GM21447 (cell line): ENCODE measurements at regions not wholly inside any gene's neighbourhood (a gene's known extent, or its start where the extent isn't known, plus 50 kb on each side); places are given as distances from the start of the nearest gene placed in this dataset.

Experiments
- ATAC-seq: cut with Tn5 transposase; IDR thresholded peaks from one replicate; pipeline ENCODE4 v1.9.1; 2021; ENCODE audit not compliant: unreplicated experiment

- no peak for ATAC-seq
These were observed 90.2 kb upstream of the KCNMB2 start for GRCh38 chr3:178446059-178446458.

- ATAC-seq, result no peak
These were observed 85.8 kb upstream of the KCNMB2 start for GRCh38 chr3:178450476-178450875.

- ATAC-seq, result no peak
These were observed 84.4 kb upstream of the KCNMB2 start for GRCh38 chr3:178451799-178452198.

- no peak for ATAC-seq
These were observed 81.5 kb upstream of the KCNMB2 start for GRCh38 chr3:178454726-178455125.

- ATAC-seq, result no peak
These were observed 81.0 kb upstream of the KCNMB2 start for GRCh38 chr3:178455226-178455625.

- ATAC-seq, result no peak
These were observed 80.3 kb upstream of the KCNMB2 start for GRCh38 chr3:178455946-178456345.

GRCh38 chr3:178456621-178457285 is 79.5 kb upstream of the KCNMB2 start:
- ATAC-seq, result no peak

- no peak for ATAC-seq
These were observed 78.7 kb upstream of the KCNMB2 start for GRCh38 chr3:178457511-178457910.

- no peak for ATAC-seq
These were observed 77.8 kb upstream of the KCNMB2 start for GRCh38 chr3:178458313-178459037.

- ATAC-seq, result no peak
These were observed 77.2 kb upstream of the KCNMB2 start for GRCh38 chr3:178459038-178459410.

GRCh38 chr3:178465260-178466180 is 70.7 kb upstream of the KCNMB2 start:
- ATAC-seq, result no peak

- no peak for ATAC-seq
These were observed 63.3 kb upstream of the KCNMB2 start for GRCh38 chr3:178472941-178473340.

GRCh38 chr3:178474526-178474925 is 61.7 kb upstream of the KCNMB2 start:
- no peak for ATAC-seq

- ATAC-seq, result no peak
These were observed 61.2 kb upstream of the KCNMB2 start for GRCh38 chr3:178475062-178475461.

GRCh38 chr3:178476886-178477285 is 59.4 kb upstream of the KCNMB2 start:
- ATAC-seq, result no peak

- no peak for ATAC-seq
These were observed 56.8 kb upstream of the KCNMB2 start for GRCh38 chr3:178479446-178479845.

- no peak for ATAC-seq
These were observed 56.4 kb upstream of the KCNMB2 start for GRCh38 chr3:178479860-178480259.

GRCh38 chr3:178480274-178480673 is 56.0 kb upstream of the KCNMB2 start:
- peak; percentile 16 for ATAC-seq

- ATAC-seq, result peak; percentile 99
These were observed 55.4 kb upstream of the KCNMB2 start for GRCh38 chr3:178480795-178481194.

GRCh38 chr3:178482981-178483380 is 53.3 kb upstream of the KCNMB2 start:
- no peak for ATAC-seq

- no peak for ATAC-seq
These were observed 52.5 kb upstream of the KCNMB2 start for GRCh38 chr3:178483704-178484103.

GRCh38 chr3:178485756-178486155 is 50.5 kb upstream of the KCNMB2 start:
- ATAC-seq, result no peak
